ENCODE measurements at regions not wholly inside any gene's neighbourhood (a gene's known extent, or its start where the extent isn't known, plus 50 kb on each side); places are given as distances from the start of the nearest gene placed in this dataset.
A peak's percentile ranks its signal among the peaks of the same experiment; 100 is the strongest.

- TF ChIP-seq, protein P1, sequence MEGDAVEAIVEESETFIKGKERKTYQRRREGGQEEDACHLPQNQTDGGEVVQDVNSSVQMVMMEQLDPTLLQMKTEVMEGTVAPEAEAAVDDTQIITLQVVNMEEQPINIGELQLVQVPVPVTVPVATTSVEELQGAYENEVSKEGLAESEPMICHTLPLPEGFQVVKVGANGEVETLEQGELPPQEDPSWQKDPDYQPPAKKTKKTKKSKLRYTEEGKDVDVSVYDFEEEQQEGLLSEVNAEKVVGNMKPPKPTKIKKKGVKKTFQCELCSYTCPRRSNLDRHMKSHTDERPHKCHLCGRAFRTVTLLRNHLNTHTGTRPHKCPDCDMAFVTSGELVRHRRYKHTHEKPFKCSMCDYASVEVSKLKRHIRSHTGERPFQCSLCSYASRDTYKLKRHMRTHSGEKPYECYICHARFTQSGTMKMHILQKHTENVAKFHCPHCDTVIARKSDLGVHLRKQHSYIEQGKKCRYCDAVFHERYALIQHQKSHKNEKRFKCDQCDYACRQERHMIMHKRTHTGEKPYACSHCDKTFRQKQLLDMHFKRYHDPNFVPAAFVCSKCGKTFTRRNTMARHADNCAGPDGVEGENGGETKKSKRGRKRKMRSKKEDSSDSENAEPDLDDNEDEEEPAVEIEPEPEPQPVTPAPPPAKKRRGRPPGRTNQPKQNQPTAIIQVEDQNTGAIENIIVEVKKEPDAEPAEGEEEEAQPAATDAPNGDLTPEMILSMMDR (conservative IDR thresholded peaks at IDR 0.05; ENCODE audit: low read depth, low read length): no peak
- DNase-seq (ENCODE audit: low read depth): no peak
Measured at GRCh38 chr13:78319101-78319627, 284.2 kb downstream of the POU4F1 start.

GRCh38 chr13:78317030-78317429, 286.3 kb downstream of the POU4F1 start:
- TF ChIP-seq, protein P1 (conservative IDR thresholded peaks at IDR 0.05; ENCODE audit: low read depth, low read length): peak; percentile 31
- no peak for DNase-seq (ENCODE audit: low read depth)
- no peak overlapping the region for H3K4me3 ChIP-seq (ENCODE audit: low read depth, low read length)

More at GRCh38 chr13:78319101-78319627, 284.2 kb downstream of the POU4F1 start:
- no peak overlapping the region for H3K4me3 ChIP-seq (ENCODE audit: low read depth, low read length)

- DNase-seq (ENCODE audit: low read depth): no peak
- H3K4me3 ChIP-seq (ENCODE audit: low read depth, low read length): no peak overlapping the region
- TF ChIP-seq, protein P1 (conservative IDR thresholded peaks at IDR 0.05; ENCODE audit: low read depth, low read length): no peak
Measured at GRCh38 chr13:78309497-78310180, 293.7 kb downstream of the POU4F1 start.

GRCh38 chr13:78306519-78307206, 296.7 kb downstream of the POU4F1 start:
- no peak overlapping the region for H3K4me3 ChIP-seq (ENCODE audit: low read depth, low read length)
- TF ChIP-seq, protein P1 (conservative IDR thresholded peaks at IDR 0.05; ENCODE audit: low read depth, low read length): no peak
- DNase-seq (ENCODE audit: low read depth): no peak

- TF ChIP-seq, protein P1 (conservative IDR thresholded peaks at IDR 0.05; ENCODE audit: low read depth, low read length): no peak
- no peak overlapping the region for H3K4me3 ChIP-seq (ENCODE audit: low read depth, low read length)
- DNase-seq (ENCODE audit: low read depth): no peak
Measured at GRCh38 chr13:78305171-78305570, 298.2 kb downstream of the POU4F1 start.

DNA sequence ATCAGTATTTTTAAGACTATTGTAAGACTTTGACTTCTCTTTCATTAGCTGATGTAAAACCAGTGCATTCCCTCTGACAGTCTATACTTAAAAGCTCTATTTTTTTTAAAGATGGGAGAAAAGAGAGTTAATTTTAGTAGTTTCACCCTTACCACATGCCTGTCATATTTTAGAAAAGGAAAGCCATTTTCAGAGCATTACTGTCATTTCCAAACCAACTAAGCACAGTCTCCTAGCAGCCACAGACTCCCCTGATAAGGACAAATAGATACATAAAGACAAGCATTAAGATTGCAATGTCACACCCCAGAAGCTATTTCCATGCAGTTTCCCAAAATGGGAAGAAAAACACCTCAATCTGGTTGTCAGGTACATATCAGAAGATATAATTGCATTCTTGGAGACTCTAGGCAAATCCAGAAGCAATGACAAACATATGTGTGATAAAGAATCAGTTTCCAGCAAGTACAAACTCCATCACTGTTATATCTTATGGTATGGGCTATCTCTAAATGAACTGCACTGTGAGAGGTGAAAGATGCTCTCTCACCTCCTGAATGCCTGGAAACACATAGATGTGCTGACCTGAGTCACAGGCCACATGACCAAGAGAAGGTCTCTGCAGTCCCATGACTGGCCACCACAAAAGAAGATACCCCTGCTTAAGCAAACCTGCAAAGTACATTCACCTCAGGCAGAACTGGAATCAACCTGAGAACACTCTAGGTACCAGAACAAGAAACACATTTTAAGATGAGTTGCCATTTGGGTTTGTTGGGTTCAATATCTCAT, 303.3 kb downstream of the POU4F1 start:
- TF ChIP-seq, protein P1 (conservative IDR thresholded peaks at IDR 0.05; ENCODE audit: low read depth, low read length): no peak
- no peak for DNase-seq (ENCODE audit: low read depth)
- H3K4me3 ChIP-seq (ENCODE audit: low read depth, low read length): no peak overlapping the region
